Neural cell (in vitro differentiated cells): ENCODE measurements at regions not wholly inside any gene's neighbourhood (a gene's known extent, or its start where the extent isn't known, plus 50 kb on each side); places are given as distances from the start of the nearest gene placed in this dataset.

Source experiments
- H2AFZ ChIP-seq: fragments of 200-600, 300-800 bp; sonication (generic), shearing (Covaris generic); 2 replicates; pipeline ENCODE4 v1.6.0; 2014; ENCODE audit warnings: low read depth, mild to moderate bottlenecking, antibody characterized with exemption, low read length, moderate library complexity
- H3F3A ChIP-seq: fragments of 200-600 bp; shearing (Covaris generic); 2 replicates; pipeline ENCODE4 v1.6.1; 2016; ENCODE audit warnings: mild to moderate bottlenecking, moderate library complexity, mixed read lengths, antibody characterized with exemption, low read length; ENCODE audit not compliant: insufficient read depth, poor library complexity, severe bottlenecking
- H3K27ac ChIP-seq: fragments of 200-600, 300-800 bp; sonication (generic), shearing (Covaris generic); 2 replicates; pipeline ENCODE4 v1.5.1; 2014; ENCODE audit warnings: mild to moderate bottlenecking, low read length, moderate library complexity
- H3K27me3 ChIP-seq: fragments of 300-800, 200-600 bp; sonication (generic), shearing (Covaris generic); 2 replicates; pipeline ENCODE4 v1.6.0; 2014; ENCODE audit warnings: mild to moderate bottlenecking, low read depth, low read length, moderate library complexity; ENCODE audit not compliant: insufficient read depth
- H3K36me3 ChIP-seq: fragments of 300-800, 200-600 bp; sonication (generic), shearing (Covaris generic); 2 replicates; pipeline ENCODE4 v1.5.1; 2014; ENCODE audit warnings: mild to moderate bottlenecking, antibody characterized with exemption, low read length, moderate library complexity; ENCODE audit not compliant: insufficient read depth
- H3K4me2 ChIP-seq: fragments of 300-800, 200-600 bp; sonication (generic), shearing (Covaris generic); 2 replicates; pipeline ENCODE4 v1.6.0; 2014; ENCODE audit warnings: mild to moderate bottlenecking, low read length
- H3K4me3 ChIP-seq: fragments of 300-800, 200-600 bp; sonication (generic), shearing (Covaris generic); 2 replicates; pipeline ENCODE4 v1.5.1; 2014; ENCODE audit warnings: mild to moderate bottlenecking, low read length, moderate library complexity
- H3K79me2 ChIP-seq: fragments of 200-600 bp; shearing (Covaris generic); replicated peaks from 2 replicates; pipeline ENCODE4 v1.6.0; 2014; ENCODE audit warnings: mild to moderate bottlenecking, low read length, moderate library complexity; ENCODE audit not compliant: insufficient read depth
- H3K9ac ChIP-seq: fragments of 300-800, 200-600 bp; sonication (generic), shearing (Covaris generic); 2 replicates; pipeline ENCODE4 v1.6.1; 2016; ENCODE audit warnings: mild to moderate bottlenecking, low read length, mixed read lengths
- H3K9me2 ChIP-seq: fragments of 200-600 bp; shearing (Covaris generic); 2 replicates; pipeline ENCODE4 v1.6.1; 2016; ENCODE audit warnings: mild to moderate bottlenecking, low read length, mixed read lengths; ENCODE audit not compliant: insufficient read depth
- H3K9me3 ChIP-seq: fragments of 200-600, 300-800 bp; sonication (generic), shearing (Covaris generic); 2 replicates; pipeline ENCODE4 v1.6.1; 2016; ENCODE audit warnings: mild to moderate bottlenecking, mixed run types, low read length, moderate library complexity, mixed read lengths
- H4K20me1 ChIP-seq: fragments of 200-600 bp; shearing (Covaris generic); 2 replicates; pipeline ENCODE4 v1.6.1; 2016; ENCODE audit warnings: mild to moderate bottlenecking, mixed run types; ENCODE audit not compliant: insufficient read depth
- CTCF ChIP-seq: fragments of 450-650 bp; IDR thresholded peaks from 2 replicates; pipeline ENCODE4 v1.5.1; 2014; ENCODE audit warnings: antibody characterized with exemption, mild to moderate bottlenecking, moderate library complexity; ENCODE audit not compliant: poor library complexity, severe bottlenecking
- EP300 ChIP-seq: fragments of 450-650 bp; conservative IDR thresholded peaks from 2 replicates; pipeline ENCODE4 v1.6.1; 2014; ENCODE audit warnings: antibody characterized with exemption, mild to moderate bottlenecking, moderate library complexity; ENCODE audit not compliant: poor library complexity, severe bottlenecking
- EZH2 ChIP-seq: fragments of 200-600, 300-800 bp; shearing (Covaris generic), sonication (generic); IDR thresholded peaks from 2 replicates; pipeline ENCODE4 v1.6.1; 2014; ENCODE audit warnings: antibody characterized with exemption, low read length, borderline replicate concordance, mild to moderate bottlenecking; ENCODE audit not compliant: insufficient read depth, poor library complexity, severe bottlenecking
- MXI1 ChIP-seq: fragments of 450-650 bp; conservative IDR thresholded peaks from 2 replicates; pipeline ENCODE4 v1.6.1; 2014; ENCODE audit warnings: antibody characterized with exemption, mild to moderate bottlenecking; ENCODE audit not compliant: poor library complexity, severe bottlenecking
- POLR2AphosphoS5 ChIP-seq: IDR thresholded peaks from 2 replicates; pipeline ENCODE4 v1.6.1; 2012
- RAD21 ChIP-seq: fragments of 450-650 bp; conservative IDR thresholded peaks from 2 replicates; pipeline ENCODE4 v1.6.1; 2014; ENCODE audit warnings: antibody characterized with exemption, mild to moderate bottlenecking, moderate library complexity
- REST ChIP-seq: IDR thresholded peaks from 2 replicates; pipeline ENCODE4 v1.6.1; 2012; ENCODE audit warnings: borderline replicate concordance
- SMC3 ChIP-seq: fragments of 450-650 bp; conservative IDR thresholded peaks from 2 replicates; pipeline ENCODE4 v1.6.1; 2014; ENCODE audit warnings: antibody characterized with exemption, mild to moderate bottlenecking, moderate library complexity; ENCODE audit not compliant: poor library complexity
- TAF1 ChIP-seq: IDR thresholded peaks from 2 replicates; pipeline ENCODE4 v1.6.1; 2012; ENCODE audit warnings: low read depth

- Histone ChIP-seq H3K4me2 (no peak overlapping the region), H3K9me2 (no peaks in the 10 kb centered on the region), H3K79me2 (no peaks in the 10 kb centered on the region), H3K9ac (no peak overlapping the region), H4K20me1 (no peaks in the 10 kb centered on the region), H3F3A (no peaks in the 10 kb centered on the region), H3K27ac (no peak overlapping the region), H3K36me3 (no peaks in the 10 kb centered on the region), H3K9me3 (no peaks in the 10 kb centered on the region), H3K27me3 (no peaks in the 10 kb centered on the region), H2AFZ (no peak overlapping the region), H3K4me3 (no peak overlapping the region)
- no peak for TF ChIP-seq RAD21
- TF ChIP-seq POLR2AphosphoS5: no peak
- TF ChIP-seq EZH2: no peak
- no peak for TF ChIP-seq REST
- TF ChIP-seq MXI1: no peak
- no peak for TF ChIP-seq TAF1
- no peak for TF ChIP-seq CTCF
- no peak for TF ChIP-seq EP300
- no peak for TF ChIP-seq SMC3
These were observed 82.8 kb upstream of the KCNE2 start for GRCh38 chr21:34280959-34281358.

- no peaks in the 10 kb centered on the region for H3K79me2 ChIP-seq
- no peak overlapping the region for H3K27ac ChIP-seq
- no peak for TF ChIP-seq TAF1
- TF ChIP-seq REST: no peak
- no peak for TF ChIP-seq EZH2
- no peak for TF ChIP-seq EP300
- TF ChIP-seq MXI1: no peak
- TF ChIP-seq RAD21: no peak
- TF ChIP-seq CTCF: no peak
- TF ChIP-seq SMC3: no peak
- no peak for TF ChIP-seq POLR2AphosphoS5
- no peaks in the 10 kb centered on the region for H3K27me3 ChIP-seq
- no peaks in the 10 kb centered on the region for H4K20me1 ChIP-seq
- H3K9me2 ChIP-seq: no peaks in the 10 kb centered on the region
- H3K36me3 ChIP-seq: no peaks in the 10 kb centered on the region
- H3K9ac ChIP-seq: no peak overlapping the region
- no peaks in the 10 kb centered on the region for H3F3A ChIP-seq
- H3K4me2 ChIP-seq: no peak overlapping the region
- no peak overlapping the region for H3K4me3 ChIP-seq
- no peak overlapping the region for H2AFZ ChIP-seq
- H3K9me3 ChIP-seq: no peaks in the 10 kb centered on the region
These were observed 81.6 kb upstream of the KCNE2 start for GRCh38 chr21:34282223-34282622.
